NCI-H2227 (cell line): ENCODE measurements at regions not wholly inside any gene's neighbourhood (a gene's known extent, or its start where the extent isn't known, plus 50 kb on each side); places are given as distances from the start of the nearest gene placed in this dataset.
A peak's percentile ranks its signal among the peaks of the same experiment; 100 is the strongest.
"Not testable (repeated sequence)": the region's sequence is repeated elsewhere in the genome, so short reads cannot be mapped to it uniquely, and the experiment has no call there.

Experiments
- DNase-seq: peaks from one replicate; lab custom pipeline; 2025; ENCODE audit not compliant: unreplicated experiment; lab: John Stamatoyannopoulos, UW

GRCh38 chr2:55772109-55772980 lies 78.7 kb upstream of the PNPT1 start:
- DNase-seq: no peak

GRCh38 chr2:55771612-55772011 lies 78.0 kb upstream of the PNPT1 start:
- peak; percentile 30 for DNase-seq

DNA sequence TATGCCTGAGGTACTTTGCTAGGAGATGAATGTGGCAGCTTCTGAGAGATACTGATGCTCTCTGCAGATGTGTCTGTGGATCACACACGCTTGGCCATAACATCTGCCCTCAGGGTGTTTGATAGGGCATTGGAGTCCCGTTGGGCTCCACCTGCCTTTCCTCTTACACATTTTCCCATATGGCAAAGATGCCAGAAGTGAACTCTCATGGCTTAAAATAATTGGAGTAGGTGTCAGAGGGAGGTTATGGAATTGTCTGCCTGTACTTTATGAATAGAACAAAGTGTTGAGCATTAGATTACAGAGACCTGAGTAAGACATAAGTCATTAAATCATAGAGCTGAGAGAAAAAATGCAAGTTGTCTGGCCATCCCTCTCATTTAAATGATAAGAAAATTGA lies 75.3 kb upstream of the PNPT1 start:
- DNase-seq: no peak

GRCh38 chr2:55766947-55767346 lies 73.3 kb upstream of the PNPT1 start:
- no peak for DNase-seq

DNA sequence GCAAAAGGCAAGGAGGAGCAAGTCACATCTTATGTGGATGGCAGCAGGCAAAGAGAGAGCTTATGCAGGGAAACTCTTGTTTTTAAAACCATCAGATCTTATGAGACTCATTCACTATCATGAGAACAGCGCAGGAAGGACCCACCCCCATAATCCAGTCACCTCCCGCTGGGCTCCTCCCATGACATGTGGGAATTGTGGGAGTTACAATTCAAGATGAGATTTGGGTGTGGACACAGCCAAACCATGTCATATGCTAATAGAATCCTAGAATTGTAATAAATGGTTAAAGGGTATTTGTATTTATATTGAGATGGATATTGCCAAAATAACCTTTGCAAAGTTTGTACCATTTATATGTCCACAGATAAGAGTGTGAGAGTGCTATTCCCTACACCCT lies 72.1 kb upstream of the PNPT1 start:
- not testable (repeated sequence) for DNase-seq

GRCh38 chr2:55763721-55764120 lies 70.1 kb upstream of the PNPT1 start:
- DNase-seq: no peak

- DNase-seq: no peak
Measured at GRCh38 chr2:55761526-55761925, 67.9 kb upstream of the PNPT1 start.

GRCh38 chr2:55761024-55761423 lies 67.4 kb upstream of the PNPT1 start:
- DNase-seq: no peak

DNA sequence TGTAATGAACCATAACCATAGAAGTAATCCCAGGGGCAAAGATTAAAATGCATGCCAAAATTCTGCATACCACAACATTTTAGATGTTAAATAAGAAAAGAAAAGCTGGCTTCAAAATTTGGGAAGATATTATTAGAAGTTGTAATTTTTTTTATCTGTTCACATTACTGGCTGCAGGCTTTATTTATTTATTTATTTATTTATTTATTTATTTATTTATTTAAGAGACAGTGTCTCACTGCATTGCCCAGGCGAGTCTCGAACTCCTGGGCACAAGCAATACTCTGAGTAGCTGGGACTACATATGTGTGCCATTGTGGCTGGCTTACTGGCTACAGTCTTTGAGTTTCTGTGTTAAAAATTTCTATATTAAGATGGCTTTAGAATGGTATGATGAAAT lies 66.5 kb upstream of the PNPT1 start:
- DNase-seq: no peak

DNA sequence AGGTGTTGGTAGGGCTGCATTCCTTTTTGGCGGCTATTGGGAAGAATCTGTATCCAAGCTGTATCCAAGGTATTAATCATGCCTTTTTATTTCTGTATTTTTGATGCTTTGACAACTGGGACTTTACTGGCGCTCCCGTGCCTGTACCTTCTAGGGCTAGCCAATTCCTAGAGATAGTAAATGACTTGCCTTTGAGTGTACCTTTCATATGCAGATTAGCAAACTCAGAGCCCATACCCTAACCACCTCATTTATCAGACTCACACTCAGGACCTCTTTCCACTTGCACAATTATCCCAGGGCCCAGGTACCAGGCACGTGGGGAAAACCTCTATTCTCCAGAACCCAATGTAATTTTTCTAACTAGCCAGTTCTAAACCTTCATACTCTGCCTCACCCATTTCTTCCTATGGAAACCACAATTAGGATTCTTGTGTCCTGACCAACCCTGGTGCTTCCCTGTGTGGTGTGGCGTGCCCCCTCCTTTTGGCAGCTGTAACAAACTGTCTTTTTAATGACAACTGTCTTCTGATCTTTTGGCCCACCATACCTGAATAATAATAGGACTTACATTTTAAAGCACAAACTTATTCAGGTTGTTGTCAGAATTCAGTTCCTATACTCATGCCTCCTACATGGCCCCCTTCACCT lies 65.8 kb upstream of the PNPT1 start:
- DNase-seq: no peak

GRCh38 chr2:55751966-55752365 lies 58.3 kb upstream of the PNPT1 start:
- DNase-seq: no peak

GRCh38 chr2:55743583-55743982 lies 49.9 kb upstream of the PNPT1 start:
- DNase-seq: no peak
